Ammon's horn (tissue), 1 donor: ENCODE measurements at regions not wholly inside any gene's neighbourhood (a gene's known extent, or its start where the extent isn't known, plus 50 kb on each side); places are given as distances from the start of the nearest gene placed in this dataset.

ENCODE experiments used
- DNase-seq: peaks from one replicate; pipeline ENCODE4 v3.0.0-alpha.2; 2016; ENCODE audit warnings: low spot score

GRCh38 chr11:88404932-88405710 lies 67.6 kb upstream of the CTSC start:
- DNase-seq = no peak

- DNase-seq = no peak
Measured at GRCh38 chr11:88404391-88404790, 66.9 kb upstream of the CTSC start.

GRCh38 chr11:88402784-88403183 lies 65.2 kb upstream of the CTSC start:
- DNase-seq = no peak

GRCh38 chr11:88402192-88402715 lies 64.7 kb upstream of the CTSC start:
- no peak for DNase-seq

GRCh38 chr11:88398791-88399570 lies 61.4 kb upstream of the CTSC start:
- DNase-seq = no peak

- DNase-seq = no peak
Measured at GRCh38 chr11:88398372-88398771, 60.8 kb upstream of the CTSC start.

- DNase-seq = no peak
Measured at GRCh38 chr11:88390254-88390653, 52.7 kb upstream of the CTSC start.

GRCh38 chr11:88387957-88388356 lies 50.4 kb upstream of the CTSC start:
- DNase-seq = no peak
